Peyer's patch (tissue), 4 donors: ENCODE measurements at regions not wholly inside any gene's neighbourhood (a gene's known extent, or its start where the extent isn't known, plus 50 kb on each side); places are given as distances from the start of the nearest gene placed in this dataset.

ENCODE experiments used
- DNase-seq, 3 donors: peaks; one replicate each; pipeline ENCODE4 v3.0.0-alpha.2; 2017 to 2019
- H3K27ac ChIP-seq, 4 donors: fragments of 200-600 bp; sonication (generic); one replicate each; pipeline ENCODE4 v1.5.1; 2016 to 2019
- H3K27me3 ChIP-seq, 2 donors: fragments of 200-600 bp; sonication (generic); one replicate each; pipeline ENCODE4 v1.5.1; 2019
- H3K36me3 ChIP-seq, 3 donors: fragments of 200-600 bp; sonication (generic); one replicate each; pipeline ENCODE4 v1.5.1; 2016 to 2019
- H3K4me1 ChIP-seq, 4 donors: fragments of 200-600 bp; sonication (generic); one replicate each; pipeline ENCODE4 v1.5.1; 2016 to 2019
- H3K4me3 ChIP-seq, 4 donors: fragments of 200-600 bp; sonication (generic); 1 replicate in 3 of 4; 2 replicates in 1 of 4; pipeline ENCODE4 v1.5.1; 2016 to 2019; ENCODE audit warnings: mild to moderate bottlenecking in 1 of 4
- H3K9me3 ChIP-seq, 4 donors: fragments of 200-600 bp; sonication (generic); one replicate each; pipeline ENCODE4 v1.5.1; 2016 to 2019; ENCODE audit warnings: mild to moderate bottlenecking in 1 of 4
- POLR2A ChIP-seq, 2 donors: fragments of 450-650 bp; IDR thresholded peaks; one replicate each; pipeline ENCODE4 v1.5.1; 2017; ENCODE audit warnings: antibody characterized with exemption in 2 of 2, mild to moderate bottlenecking in 2 of 2, moderate library complexity in 2 of 2
- TF ChIP-seq, protein P1 (sequence below), 6 experiments: fragments of 450-650 bp in 4 of 6; fragments of 200-600 bp in 2 of 6; sonication (generic) in 1 of 6; IDR thresholded peaks; one replicate each; pipeline ENCODE4 v1.5.1; 2017 to 2019; ENCODE audit warnings: antibody characterized with exemption in 6 of 6, mild to moderate bottlenecking in 3 of 6, moderate library complexity in 1 of 6

- no peak for DNase-seq
- Histone ChIP-seq H3K27me3 (no peaks in the 10 kb centered on the region), H3K27ac (no peak overlapping the region), H3K9me3 (no peaks in the 10 kb centered on the region), H3K4me3 (no peak overlapping the region), H3K36me3 (no peaks in the 10 kb centered on the region), H3K4me1 (no peaks in the 10 kb centered on the region)
- TF ChIP-seq, protein P1, sequence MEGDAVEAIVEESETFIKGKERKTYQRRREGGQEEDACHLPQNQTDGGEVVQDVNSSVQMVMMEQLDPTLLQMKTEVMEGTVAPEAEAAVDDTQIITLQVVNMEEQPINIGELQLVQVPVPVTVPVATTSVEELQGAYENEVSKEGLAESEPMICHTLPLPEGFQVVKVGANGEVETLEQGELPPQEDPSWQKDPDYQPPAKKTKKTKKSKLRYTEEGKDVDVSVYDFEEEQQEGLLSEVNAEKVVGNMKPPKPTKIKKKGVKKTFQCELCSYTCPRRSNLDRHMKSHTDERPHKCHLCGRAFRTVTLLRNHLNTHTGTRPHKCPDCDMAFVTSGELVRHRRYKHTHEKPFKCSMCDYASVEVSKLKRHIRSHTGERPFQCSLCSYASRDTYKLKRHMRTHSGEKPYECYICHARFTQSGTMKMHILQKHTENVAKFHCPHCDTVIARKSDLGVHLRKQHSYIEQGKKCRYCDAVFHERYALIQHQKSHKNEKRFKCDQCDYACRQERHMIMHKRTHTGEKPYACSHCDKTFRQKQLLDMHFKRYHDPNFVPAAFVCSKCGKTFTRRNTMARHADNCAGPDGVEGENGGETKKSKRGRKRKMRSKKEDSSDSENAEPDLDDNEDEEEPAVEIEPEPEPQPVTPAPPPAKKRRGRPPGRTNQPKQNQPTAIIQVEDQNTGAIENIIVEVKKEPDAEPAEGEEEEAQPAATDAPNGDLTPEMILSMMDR (IDR thresholded peaks at IDR 0.05), result no peak
- no peak for TF ChIP-seq POLR2A (IDR thresholded peaks at IDR 0.05)
Measured at GRCh38 chr6:114435985-114436384, 93.2 kb upstream of the HS3ST5 start.

DNA sequence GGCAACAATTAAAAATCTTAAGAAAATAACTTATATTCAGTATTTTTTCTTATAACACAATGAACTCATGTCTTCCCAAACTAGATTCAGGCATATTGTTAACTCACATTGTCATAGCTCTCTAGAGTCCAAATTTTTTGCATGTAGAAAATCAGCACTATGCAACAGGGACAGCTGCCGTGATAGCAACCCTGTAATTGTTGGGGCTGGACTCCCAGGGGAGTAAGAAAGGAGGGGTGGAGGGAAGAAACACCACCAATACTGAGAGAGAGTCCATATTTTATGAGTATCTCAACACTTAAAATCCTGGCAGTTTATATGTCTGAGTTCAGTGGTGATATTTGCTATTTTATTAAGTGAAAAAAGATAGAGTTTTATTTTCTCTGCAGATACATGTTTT, 89.6 kb upstream of the HS3ST5 start:
- DNase-seq, result no peak
- H3K36me3 ChIP-seq, result no peaks in the 10 kb centered on the region
- no peaks in the 10 kb centered on the region for H3K9me3 ChIP-seq
- no peak overlapping the region for H3K4me3 ChIP-seq
- H3K27ac ChIP-seq, result no peak overlapping the region
- TF ChIP-seq, protein P1 (IDR thresholded peaks at IDR 0.05), result no peak
- TF ChIP-seq POLR2A (IDR thresholded peaks at IDR 0.05), result no peak
- H3K4me1 ChIP-seq, result no peaks in the 10 kb centered on the region
- no peaks in the 10 kb centered on the region for H3K27me3 ChIP-seq

GRCh38 chr6:114431641-114432040, 88.8 kb upstream of the HS3ST5 start:
- TF ChIP-seq POLR2A (IDR thresholded peaks at IDR 0.05), result no peak
- TF ChIP-seq, protein P1 (IDR thresholded peaks at IDR 0.05), result no peak
- Histone ChIP-seq H3K9me3 (no peaks in the 10 kb centered on the region), H3K27me3 (no peaks in the 10 kb centered on the region), H3K36me3 (no peaks in the 10 kb centered on the region), H3K4me1 (no peaks in the 10 kb centered on the region), H3K27ac (no peak overlapping the region), H3K4me3 (no peak overlapping the region)
- no peak for DNase-seq

DNA sequence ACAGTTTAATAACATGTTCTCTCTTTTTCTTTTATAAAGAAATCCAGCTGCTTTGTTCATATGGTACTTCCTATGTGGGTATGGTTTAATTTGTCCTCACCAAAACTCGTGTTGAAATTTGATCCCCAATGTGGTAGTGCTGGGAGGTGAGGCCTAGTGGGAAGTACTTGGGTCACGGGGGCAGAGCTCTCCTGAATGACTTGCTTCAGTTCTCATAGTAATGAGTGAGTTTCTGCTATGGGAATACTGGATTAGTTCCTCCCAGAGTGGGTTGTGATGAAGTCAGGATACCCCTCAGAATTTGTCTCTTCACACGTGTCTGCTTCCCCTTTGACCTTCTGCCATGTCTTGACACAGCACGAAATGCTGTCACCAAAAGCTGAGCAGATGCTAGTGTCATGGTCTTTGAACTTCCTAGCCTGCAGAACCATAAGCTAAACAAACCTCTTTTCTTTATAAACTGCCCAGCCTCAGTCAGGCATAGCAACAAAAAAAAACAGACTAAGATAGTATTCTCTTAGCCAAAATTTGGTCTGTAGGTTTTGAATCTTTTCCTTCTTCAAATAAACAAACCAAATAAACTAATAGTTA, 87.8 kb upstream of the HS3ST5 start:
- TF ChIP-seq, protein P1 (IDR thresholded peaks at IDR 0.05), result no peak
- TF ChIP-seq POLR2A (IDR thresholded peaks at IDR 0.05), result no peak
- Histone ChIP-seq H3K27me3 (no peaks in the 10 kb centered on the region), H3K4me3 (no peak overlapping the region), H3K36me3 (no peaks in the 10 kb centered on the region), H3K4me1 (no peaks in the 10 kb centered on the region), H3K9me3 (no peaks in the 10 kb centered on the region), H3K27ac (no peak overlapping the region)
- DNase-seq, result no peak

DNA sequence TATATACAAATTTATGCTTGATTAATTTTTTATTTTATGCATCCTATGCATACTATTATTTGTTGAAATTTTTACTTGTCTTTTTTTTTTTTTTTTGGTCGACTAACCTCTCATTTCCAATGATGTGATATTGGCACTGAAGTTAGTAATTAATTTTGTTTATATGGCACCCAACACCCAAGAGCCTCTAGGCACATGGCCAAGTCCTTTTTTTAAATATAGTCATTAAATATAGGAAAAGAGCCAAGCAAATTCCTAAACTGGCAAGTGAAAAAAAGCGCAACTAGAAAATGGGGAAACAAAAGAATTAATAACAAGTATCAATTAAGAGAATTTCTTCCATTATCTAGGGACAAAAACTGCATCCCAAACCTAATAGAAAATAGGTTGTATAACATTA, 85.5 kb upstream of the HS3ST5 start:
- no peaks in the 10 kb centered on the region for H3K4me1 ChIP-seq
- H3K36me3 ChIP-seq, result no peaks in the 10 kb centered on the region
- no peaks in the 10 kb centered on the region for H3K27me3 ChIP-seq
- TF ChIP-seq POLR2A (IDR thresholded peaks at IDR 0.05), result no peak
- TF ChIP-seq, protein P1 (IDR thresholded peaks at IDR 0.05), result no peak
- DNase-seq, result no peak
- no peak overlapping the region for H3K4me3 ChIP-seq
- H3K27ac ChIP-seq, result no peak overlapping the region
- no peaks in the 10 kb centered on the region for H3K9me3 ChIP-seq

GRCh38 chr6:114421199-114421598, 78.4 kb upstream of the HS3ST5 start:
- TF ChIP-seq POLR2A (IDR thresholded peaks at IDR 0.05), result no peak
- TF ChIP-seq, protein P1 (IDR thresholded peaks at IDR 0.05), result no peak
- no peak overlapping the region for H3K27ac ChIP-seq
- DNase-seq, result no peak
- no peaks in the 10 kb centered on the region for H3K9me3 ChIP-seq
- H3K36me3 ChIP-seq, result no peaks in the 10 kb centered on the region
- no peaks in the 10 kb centered on the region for H3K27me3 ChIP-seq
- H3K4me1 ChIP-seq, result no peaks in the 10 kb centered on the region
- H3K4me3 ChIP-seq, result no peak overlapping the region
